ENCODE measurements at regions not wholly inside any gene's neighbourhood (a gene's known extent, or its start where the extent isn't known, plus 50 kb on each side); places are given as distances from the start of the nearest gene placed in this dataset.

GRCh38 chr13:106230450-106230849, 305.0 kb downstream of the EFNB2 start:
- TF ChIP-seq YY1 (IDR thresholded peaks at IDR 0.05; ENCODE audit: extremely low read depth, insufficient replicate concordance, low read depth, low read length) (no peak), CTCF (IDR thresholded peaks at IDR 0.05 in 2 of 3, conservative IDR thresholded peaks at IDR 0.05 in 1 of 3; ENCODE audit: borderline replicate concordance in 1 of 3, insufficient read depth in 1 of 3, low read depth in 2 of 3, low read length in 2 of 3) (no peak), POLR2AphosphoS5 (IDR thresholded peaks at IDR 0.05; ENCODE audit: low read depth, low read length) (no peak), POLR2A (IDR thresholded peaks at IDR 0.05; ENCODE audit: borderline replicate concordance, extremely low read depth, insufficient read depth, insufficient read length) (no peak), EZH2 (IDR thresholded peaks at IDR 0.05) (no peak), JUND (IDR thresholded peaks at IDR 0.05) (no peak), SIN3A (IDR thresholded peaks at IDR 0.05; ENCODE audit: low read depth) (no peak), RAD21 (IDR thresholded peaks at IDR 0.05; ENCODE audit: low read depth) (no peak), ZNF274 (IDR thresholded peaks at IDR 0.05; ENCODE audit: low read depth, low read length) (no peak), SP1 (IDR thresholded peaks at IDR 0.05; ENCODE audit: low read depth) (no peak), SRF (IDR thresholded peaks at IDR 0.05; ENCODE audit: low read depth) (no peak), EZH2phosphoT487 (IDR thresholded peaks at IDR 0.05; ENCODE audit: borderline replicate concordance) (no peak)
- TF ChIP-seq, protein P1, sequence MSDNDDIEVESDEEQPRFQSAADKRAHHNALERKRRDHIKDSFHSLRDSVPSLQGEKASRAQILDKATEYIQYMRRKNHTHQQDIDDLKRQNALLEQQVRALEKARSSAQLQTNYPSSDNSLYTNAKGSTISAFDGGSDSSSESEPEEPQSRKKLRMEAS (IDR thresholded peaks at IDR 0.05), result no peak
- TF ChIP-seq, protein P2, sequence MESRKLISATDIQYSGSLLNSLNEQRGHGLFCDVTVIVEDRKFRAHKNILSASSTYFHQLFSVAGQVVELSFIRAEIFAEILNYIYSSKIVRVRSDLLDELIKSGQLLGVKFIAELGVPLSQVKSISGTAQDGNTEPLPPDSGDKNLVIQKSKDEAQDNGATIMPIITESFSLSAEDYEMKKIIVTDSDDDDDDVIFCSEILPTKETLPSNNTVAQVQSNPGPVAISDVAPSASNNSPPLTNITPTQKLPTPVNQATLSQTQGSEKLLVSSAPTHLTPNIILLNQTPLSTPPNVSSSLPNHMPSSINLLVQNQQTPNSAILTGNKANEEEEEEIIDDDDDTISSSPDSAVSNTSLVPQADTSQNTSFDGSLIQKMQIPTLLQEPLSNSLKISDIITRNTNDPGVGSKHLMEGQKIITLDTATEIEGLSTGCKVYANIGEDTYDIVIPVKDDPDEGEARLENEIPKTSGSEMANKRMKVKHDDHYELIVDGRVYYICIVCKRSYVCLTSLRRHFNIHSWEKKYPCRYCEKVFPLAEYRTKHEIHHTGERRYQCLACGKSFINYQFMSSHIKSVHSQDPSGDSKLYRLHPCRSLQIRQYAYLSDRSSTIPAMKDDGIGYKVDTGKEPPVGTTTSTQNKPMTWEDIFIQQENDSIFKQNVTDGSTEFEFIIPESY (IDR thresholded peaks at IDR 0.05; ENCODE audit: extremely low read depth, insufficient replicate concordance, low read length), result no peak

Data from HCT116 (cell line).